ENCODE measurements at regions not wholly inside any gene's neighbourhood (a gene's known extent, or its start where the extent isn't known, plus 50 kb on each side); places are given as distances from the start of the nearest gene placed in this dataset.
A peak's percentile ranks its signal among the peaks of the same experiment; 100 is the strongest.

DNA sequence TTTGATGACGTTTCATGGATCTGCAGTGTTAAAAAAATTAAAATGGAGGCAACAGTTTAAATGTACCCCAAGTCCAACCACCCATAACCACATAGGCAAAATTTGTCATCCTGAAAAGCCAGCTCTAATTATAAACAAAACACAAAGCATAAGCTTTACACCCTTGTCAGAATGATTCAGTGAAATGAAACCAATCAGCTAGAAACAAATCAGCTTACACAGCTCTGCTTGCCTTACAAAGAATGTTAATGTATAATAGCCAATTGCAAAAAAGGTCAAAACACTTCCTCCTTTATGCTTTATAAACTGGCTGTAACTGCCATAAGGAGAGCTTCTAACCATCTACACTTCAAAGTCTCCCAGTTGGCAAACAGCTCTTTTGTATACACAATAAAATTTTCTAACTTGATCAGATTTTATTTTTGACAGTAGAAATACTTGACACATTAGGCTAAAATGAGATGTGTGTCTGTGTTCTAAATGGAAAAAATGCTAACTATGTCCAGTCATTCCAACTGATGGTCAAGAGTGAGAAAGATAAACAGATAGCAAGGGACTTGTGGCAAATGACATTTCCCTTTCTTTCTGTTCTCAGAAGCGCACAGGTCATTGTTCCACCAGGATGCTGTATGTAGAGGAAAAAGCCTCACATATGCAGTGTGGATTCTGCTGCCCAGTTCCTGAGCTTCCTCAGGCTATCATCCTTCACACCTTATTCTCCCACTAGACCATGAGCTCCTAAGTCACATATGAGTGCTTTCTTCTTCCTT is 344.3 kb upstream of the ID4 start:
- TF ChIP-seq CTCF (conservative IDR thresholded peaks at IDR 0.05) (no peak), ZFX (IDR thresholded peaks at IDR 0.05) (no peak)
- no peak overlapping the region for H3K27ac ChIP-seq

DNA sequence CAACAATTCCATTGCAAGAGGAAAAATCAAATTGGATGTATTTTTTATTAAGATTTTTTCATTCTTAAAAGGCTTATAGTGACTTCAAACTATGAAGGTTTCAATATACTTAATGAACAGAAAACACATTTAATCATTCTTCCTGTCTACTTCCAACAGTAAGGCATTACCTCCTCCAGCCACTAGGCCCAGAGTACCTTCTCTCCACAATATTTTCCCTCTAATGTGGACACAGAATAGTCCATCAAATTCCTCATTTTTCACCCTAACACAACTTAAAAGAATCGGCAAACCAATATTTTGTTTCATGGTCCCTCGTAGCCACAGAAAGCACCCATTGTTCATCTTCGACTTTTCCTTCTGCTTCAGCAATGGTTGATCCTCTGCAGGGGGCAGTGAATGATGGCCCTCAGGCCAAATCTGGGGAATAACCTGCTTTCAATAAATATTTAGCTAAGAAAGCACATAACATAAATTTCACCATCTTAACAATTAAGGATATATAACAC is 335.4 kb upstream of the ID4 start:
- H3K27ac ChIP-seq = no peak overlapping the region
- TF ChIP-seq ZFX (IDR thresholded peaks at IDR 0.05) (no peak), CTCF (conservative IDR thresholded peaks at IDR 0.05) (peak; percentile 27)

DNA sequence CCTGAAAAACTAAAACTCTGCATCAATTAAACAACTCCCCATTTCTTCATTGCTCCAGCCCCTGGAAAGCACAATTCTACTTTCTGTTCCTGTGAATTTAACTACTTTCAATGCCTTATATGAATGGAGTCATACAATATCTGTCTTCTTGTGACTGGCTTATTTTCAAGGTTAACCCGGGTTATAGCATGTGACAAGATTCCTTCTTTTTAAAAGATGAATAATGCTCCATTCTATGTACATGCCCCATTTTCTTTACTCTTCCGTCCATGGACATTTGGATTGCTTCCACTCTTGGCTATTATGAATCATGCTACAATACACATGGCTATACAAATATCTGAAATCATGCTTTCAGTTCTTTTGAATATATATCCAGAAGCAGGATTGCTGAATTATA is 334.9 kb upstream of the ID4 start:
- TF ChIP-seq CTCF (conservative IDR thresholded peaks at IDR 0.05) = no peak
- no peak for TF ChIP-seq ZFX (IDR thresholded peaks at IDR 0.05)
- no peak overlapping the region for H3K27ac ChIP-seq

DNA sequence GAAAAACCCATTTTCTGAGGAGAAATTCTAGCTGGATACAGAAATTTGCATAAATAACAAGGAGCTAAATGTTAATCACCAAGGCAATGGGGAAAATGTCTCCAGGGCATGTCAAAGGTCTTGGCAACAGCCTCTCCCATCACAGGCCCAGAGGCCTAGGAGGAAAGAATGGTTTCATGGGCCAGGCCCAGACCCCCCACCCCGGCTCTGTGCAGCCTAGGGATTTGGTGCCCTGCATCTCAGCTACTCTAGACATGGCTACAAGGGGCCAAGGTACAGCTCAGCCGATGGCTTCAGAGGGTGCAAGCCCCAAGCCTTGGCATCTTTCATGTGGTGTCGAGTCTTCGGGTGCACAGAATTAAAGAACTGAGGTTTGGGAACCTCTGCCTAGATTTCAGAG is 321.2 kb upstream of the ID4 start:
- TF ChIP-seq CTCF (conservative IDR thresholded peaks at IDR 0.05) = no peak
- no peak for TF ChIP-seq ZFX (IDR thresholded peaks at IDR 0.05)
- no peak overlapping the region for H3K27ac ChIP-seq

- H3K27ac ChIP-seq = no peak overlapping the region
- TF ChIP-seq CTCF (conservative IDR thresholded peaks at IDR 0.05) = no peak
- no peak for TF ChIP-seq ZFX (IDR thresholded peaks at IDR 0.05)
Measured at GRCh38 chr6:19519941-19520340, 317.2 kb upstream of the ID4 start.

DNA sequence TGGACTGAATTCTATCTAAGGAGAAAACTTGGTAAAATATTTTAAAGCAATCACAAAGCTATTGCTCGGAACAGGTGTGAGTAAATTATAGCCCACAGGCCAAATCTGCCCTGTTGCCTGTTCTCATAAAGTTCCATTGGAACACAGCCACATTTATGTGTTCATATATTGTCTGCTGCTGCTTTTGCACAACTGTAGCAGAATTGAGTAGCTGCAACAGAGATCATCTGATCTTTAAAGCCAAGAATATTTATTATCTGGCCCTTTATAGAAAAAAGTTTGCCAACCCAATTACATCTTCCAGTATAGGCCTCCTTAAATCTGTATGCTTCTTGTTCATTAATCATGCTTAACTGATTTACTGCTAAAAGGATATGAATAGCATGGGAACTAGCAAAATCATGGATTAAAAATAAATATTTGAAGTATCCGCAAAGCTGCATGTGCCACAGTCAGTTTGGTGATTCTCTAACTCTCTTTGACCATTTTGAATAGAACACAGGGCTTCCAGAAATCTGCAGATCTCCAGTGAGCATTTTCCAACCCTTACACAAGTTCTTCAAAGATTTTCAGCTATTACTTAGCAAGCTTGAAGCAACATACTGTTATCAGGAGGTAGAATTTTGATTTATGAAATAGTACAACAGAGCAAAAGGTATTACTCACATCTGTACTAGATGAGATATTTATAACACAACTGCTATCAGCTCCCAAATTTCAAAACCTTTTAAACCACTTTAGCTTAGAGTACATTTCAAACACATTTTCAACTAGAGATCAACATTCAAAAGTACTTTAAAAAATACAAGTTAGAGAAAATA is 312.6 kb upstream of the ID4 start:
- H3K27ac ChIP-seq = no peak overlapping the region
- TF ChIP-seq ZFX (IDR thresholded peaks at IDR 0.05) (no peak), CTCF (conservative IDR thresholded peaks at IDR 0.05) (no peak)

DNA sequence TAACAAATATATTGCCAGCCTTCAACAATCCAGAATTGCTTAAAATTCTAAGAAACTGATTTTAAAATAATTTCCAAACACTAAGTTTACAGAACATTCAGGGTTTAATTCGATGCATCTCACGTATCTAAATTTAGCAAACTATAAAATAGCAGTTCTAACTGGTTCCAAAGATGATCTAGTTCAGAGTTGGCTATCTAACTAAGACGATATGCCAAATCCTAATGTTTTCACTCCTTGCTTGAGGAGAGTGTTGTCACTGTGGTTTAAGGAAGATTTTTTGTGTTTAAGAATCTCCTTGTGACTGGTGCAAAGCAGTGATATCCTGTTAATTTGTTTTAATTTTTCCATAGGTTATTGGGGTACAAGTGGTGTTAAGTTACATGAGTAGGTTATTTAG is 311.5 kb upstream of the ID4 start:
- no peak overlapping the region for H3K27ac ChIP-seq
- TF ChIP-seq CTCF (conservative IDR thresholded peaks at IDR 0.05) (no peak), ZFX (IDR thresholded peaks at IDR 0.05) (no peak)
